Endothelial cell of umbilical vein (primary cell): ENCODE measurements at regions not wholly inside any gene's neighbourhood (a gene's known extent, or its start where the extent isn't known, plus 50 kb on each side); places are given as distances from the start of the nearest gene placed in this dataset.
"Not testable (repeated sequence)": the region's sequence is repeated elsewhere in the genome, so short reads cannot be mapped to it uniquely, and the experiment has no call there.

ENCODE experiments used
- BruUV-seq: library from RNA; stranded (reverse); fragments of 400-500 nt; replicated peaks from 2 replicates; lab custom pipeline; 2021; lab: Mats Ljungman, UMichigan
- CTCF ChIA-PET: fragments of 300-600, 350-600 bp; sonication (Branson Sonifier 250); formaldehyde crosslinking; loops from one replicate; lab custom pipeline; 2021; ENCODE audit warnings: antibody characterized with exemption, inconsistent platforms; lab: Charles Lee
- POLR2A ChIA-PET: fragments of 300-600, 350-600 bp; sonication (Branson Sonifier 250); formaldehyde crosslinking; loops from one replicate; lab custom pipeline; 2021; ENCODE audit warnings: antibody characterized with exemption, inconsistent platforms; lab: Charles Lee
- DNase-seq: peaks from one replicate; pipeline ENCODE4 v3.0.0-alpha.2; 2011; ENCODE audit warnings: low read depth, low spot score
- FAIRE-seq: peaks from 2 replicates; lab custom pipeline; 2011; peaks lifted over from hg19 to GRCh38; lab: Jason Lieb, UNC
- H2AFZ ChIP-seq: 2 replicates; pipeline ENCODE4 v1.6.0; 2012; ENCODE audit warnings: low read depth, low read length, control low read depth, inconsistent platforms
- H3K27ac ChIP-seq: 2 replicates; pipeline ENCODE4 v1.5.1; 2011; ENCODE audit warnings: low read depth, mild to moderate bottlenecking, control low read depth, low read length, moderate library complexity; ENCODE audit not compliant: insufficient read depth
- H3K27me3 ChIP-seq, 2 experiments: 2 replicates each; pipeline versions ENCODE4 v1.6.0 to v1.6.1; 2011; ENCODE audit warnings: low read length in 2 of 2, mixed read lengths in 1 of 2; ENCODE audit not compliant: control insufficient read depth in 2 of 2, insufficient read depth in 2 of 2
- H3K36me3 ChIP-seq, 2 experiments: 2 replicates in 1 of 2; 3 replicates in 1 of 2; pipeline ENCODE4 v1.5.1; 2011; ENCODE audit warnings: low read length in 2 of 2, mild to moderate bottlenecking in 1 of 2, moderate library complexity in 1 of 2; ENCODE audit not compliant: control insufficient read depth in 2 of 2, insufficient read depth in 2 of 2; ENCODE audit errors: extremely low read depth in 1 of 2
- H3K4me1 ChIP-seq: 3 replicates; pipeline ENCODE4 v1.5.1; 2011; ENCODE audit warnings: mild to moderate bottlenecking, low read length; ENCODE audit not compliant: control insufficient read depth, insufficient read depth; ENCODE audit errors: extremely low read depth
- H3K4me2 ChIP-seq: 2 replicates; pipeline ENCODE4 v1.6.1; 2011; ENCODE audit warnings: low read length, control low read depth, mixed read lengths; ENCODE audit not compliant: insufficient read depth
- H3K4me3 ChIP-seq, 3 experiments: fragments of 200-600 bp in 1 of 3; sonication (generic), shearing (Covaris generic) in 1 of 3; replicated peaks in 1 of 3; 2 replicates each; pipeline ENCODE4 v1.5.1; 2011 to 2016; ENCODE audit warnings: control low read depth in 3 of 3, low read length in 3 of 3, mild to moderate bottlenecking in 2 of 3, inconsistent platforms in 1 of 3, low read depth in 1 of 3, moderate library complexity in 1 of 3; ENCODE audit not compliant: insufficient read depth in 1 of 3
- H3K79me2 ChIP-seq: 2 replicates; pipeline ENCODE4 v1.6.0; 2012; ENCODE audit warnings: low read length, inconsistent platforms; ENCODE audit not compliant: control insufficient read depth, insufficient read depth
- H3K9ac ChIP-seq: replicated peaks from 2 replicates; pipeline ENCODE3; 2011; ENCODE audit warnings: low read length, control low read depth; ENCODE audit not compliant: insufficient read depth; ENCODE audit errors: extremely low read depth
- H3K9me1 ChIP-seq: replicated peaks from 3 replicates; pipeline ENCODE4 v1.6.0; 2011; ENCODE audit warnings: mild to moderate bottlenecking, low read length; ENCODE audit not compliant: control insufficient read depth, insufficient read depth; ENCODE audit errors: extremely low read depth
- H3K9me3 ChIP-seq: replicated peaks from 2 replicates; pipeline ENCODE4 v1.5.1; 2012; ENCODE audit warnings: low read length, inconsistent platforms; ENCODE audit not compliant: control insufficient read depth, insufficient read depth
- H4K20me1 ChIP-seq: replicated peaks from 2 replicates; pipeline ENCODE3; 2011; ENCODE audit warnings: mild to moderate bottlenecking, low read length; ENCODE audit not compliant: control insufficient read depth, insufficient read depth; ENCODE audit errors: extremely low read depth
- dilution Hi-C: fragments of 300-500 bp; cut with MboI; formaldehyde crosslinking; loops from one replicate; pipeline ENCODE4 v1.15.0; 2019; ENCODE audit warnings: low sequenced_read_pairs; ENCODE audit not compliant: extremely low pct_ligation_motif_present
- intact Hi-C: fragments of 100-400 bp; cut with micrococcal nuclease; formaldehyde crosslinking; loops from one replicate; pipeline ENCODE4 v1.10.0; 2022

DNA sequence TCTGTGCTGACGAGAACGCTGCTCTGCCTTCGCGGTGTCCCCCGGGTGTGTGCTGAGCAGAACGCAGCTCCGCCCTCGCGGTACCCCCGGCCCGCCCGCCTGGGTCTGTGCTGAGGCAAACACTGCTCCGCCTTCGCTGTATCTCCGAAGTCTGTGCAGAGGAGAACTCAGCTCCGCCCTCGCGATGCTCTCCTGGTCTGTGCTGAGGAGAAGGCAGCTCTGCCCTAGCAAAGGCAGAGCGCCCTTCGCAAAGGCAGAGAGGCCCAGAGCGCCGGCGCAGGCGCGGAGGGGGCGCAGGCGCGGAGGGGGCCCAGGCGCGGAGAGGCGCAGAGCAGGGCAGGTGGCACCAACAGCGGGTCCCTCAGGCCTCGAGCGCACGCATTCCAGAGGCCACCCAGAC is 1503.6 kb downstream of the FOXD4L5 start:
- H3K9me3 ChIP-seq, H3K79me2 ChIP-seq, BruUV-seq, H2AFZ ChIP-seq, H3K9ac ChIP-seq, H3K27ac ChIP-seq, H3K4me1 ChIP-seq, H3K27me3 ChIP-seq, dilution Hi-C loops, POLR2A ChIA-PET, CTCF ChIA-PET, H4K20me1 ChIP-seq, H3K4me2 ChIP-seq, H3K36me3 ChIP-seq, intact Hi-C loops, H3K9me1 ChIP-seq, FAIRE-seq, H3K4me3 ChIP-seq: not testable (repeated sequence)
- DNase-seq, result peak; percentile 20

DNA sequence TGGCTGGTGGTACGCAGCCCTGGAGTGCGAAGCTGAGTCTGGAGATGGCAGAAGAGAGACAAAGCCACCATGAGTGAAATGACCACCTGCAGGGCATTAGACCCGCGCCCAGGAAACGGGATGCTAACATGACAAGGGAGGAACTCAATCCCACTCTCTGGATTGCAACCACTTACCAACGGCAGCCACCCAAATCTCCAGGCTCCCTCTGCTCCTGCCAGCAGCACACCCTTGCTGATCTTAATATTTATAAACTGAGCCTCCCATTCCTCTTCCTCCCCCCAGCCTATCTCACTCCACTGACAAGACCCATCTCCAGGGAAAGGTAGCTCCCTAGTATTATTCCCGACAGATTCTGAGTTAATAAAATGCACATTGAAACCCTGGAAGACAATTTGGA is 1508.8 kb downstream of the FOXD4L5 start:
- H3K4me2 ChIP-seq, BruUV-seq, H3K27ac ChIP-seq, CTCF ChIA-PET, H3K79me2 ChIP-seq, H3K9me3 ChIP-seq, H3K27me3 ChIP-seq, H3K9me1 ChIP-seq, H3K4me3 ChIP-seq, intact Hi-C loops, H3K36me3 ChIP-seq, H3K9ac ChIP-seq, H4K20me1 ChIP-seq, dilution Hi-C loops, H2AFZ ChIP-seq, POLR2A ChIA-PET, DNase-seq, FAIRE-seq, H3K4me1 ChIP-seq: not testable (repeated sequence)

DNA sequence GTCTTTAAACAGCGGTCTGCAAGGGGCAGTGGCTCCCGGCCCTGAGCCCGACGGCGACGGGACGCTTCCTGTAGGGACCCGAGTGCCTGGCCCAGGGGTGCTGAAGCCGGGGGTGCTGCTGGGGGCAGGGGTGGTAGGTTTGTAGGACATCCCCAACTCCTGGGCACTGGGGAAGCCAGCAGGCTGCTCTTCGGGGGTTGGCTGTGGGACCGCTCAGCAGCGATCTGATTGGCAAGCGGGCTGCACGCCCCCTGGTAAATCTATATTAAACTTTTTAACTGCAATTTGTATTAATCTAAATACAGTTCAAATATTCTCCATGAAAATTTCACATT is 1510.0 kb downstream of the FOXD4L5 start:
- dilution Hi-C loops, DNase-seq, FAIRE-seq, H4K20me1 ChIP-seq, intact Hi-C loops, H2AFZ ChIP-seq, H3K4me1 ChIP-seq, H3K9me3 ChIP-seq, H3K4me2 ChIP-seq, H3K36me3 ChIP-seq, H3K9me1 ChIP-seq, BruUV-seq, POLR2A ChIA-PET, H3K79me2 ChIP-seq, H3K9ac ChIP-seq, H3K4me3 ChIP-seq, H3K27me3 ChIP-seq, CTCF ChIA-PET, H3K27ac ChIP-seq: not testable (repeated sequence)

DNA sequence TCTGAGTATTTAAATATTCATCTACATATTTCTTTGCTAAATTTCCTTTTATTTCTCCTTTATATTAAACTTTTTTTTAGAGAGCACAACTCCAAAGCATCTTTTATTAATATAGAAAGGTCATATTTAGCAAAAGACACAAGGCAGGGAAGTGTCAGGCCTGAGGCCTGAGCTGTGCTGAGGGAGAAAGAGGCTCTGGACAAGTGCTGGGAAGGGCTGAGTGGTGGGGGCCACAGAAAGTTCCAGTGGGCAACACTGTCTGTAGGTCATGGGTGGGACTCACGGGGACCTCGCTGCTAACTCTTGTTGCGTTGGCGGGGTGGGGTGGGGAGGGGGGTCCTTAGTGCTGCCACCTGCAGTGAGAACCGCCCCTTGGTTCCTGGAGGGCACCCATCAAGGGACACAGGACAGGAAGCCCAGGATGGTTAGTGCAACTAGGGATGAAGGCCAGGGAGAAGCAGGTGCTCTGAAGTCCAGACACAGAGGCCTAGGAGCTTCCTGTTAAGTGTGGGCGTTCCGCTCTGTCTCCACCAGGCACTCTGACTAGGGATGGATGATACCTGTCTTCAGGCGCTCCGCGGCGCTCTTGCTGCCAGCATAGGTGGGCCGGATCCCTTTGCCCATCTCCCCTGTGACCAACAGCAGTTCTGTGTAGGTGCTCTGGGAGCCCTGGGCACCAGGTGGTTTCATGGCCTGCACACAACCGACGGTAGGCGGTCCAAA is 1510.5 kb downstream of the FOXD4L5 start:
- FAIRE-seq, H2AFZ ChIP-seq, BruUV-seq, H3K36me3 ChIP-seq, H3K9ac ChIP-seq, H3K79me2 ChIP-seq, dilution Hi-C loops, H3K27ac ChIP-seq, CTCF ChIA-PET, H3K4me1 ChIP-seq, POLR2A ChIA-PET, H3K9me1 ChIP-seq, H3K9me3 ChIP-seq, H3K4me2 ChIP-seq, H4K20me1 ChIP-seq, DNase-seq, H3K27me3 ChIP-seq, intact Hi-C loops, H3K4me3 ChIP-seq: not testable (repeated sequence)
